K562 (cell line): ENCODE measurements at regions not wholly inside any gene's neighbourhood (a gene's known extent, or its start where the extent isn't known, plus 50 kb on each side); places are given as distances from the start of the nearest gene placed in this dataset.

ENCODE experiments used
- ATAC-seq: fragments of 200-7000 bp; cut with Tn5 transposase; 3 replicates; pipeline ENCODE4 v1.9.1; 2020; ENCODE audit warnings: moderate library complexity
- BruUV-seq: library from RNA; stranded (reverse); fragments of 400-500 nt; replicated peaks from 2 replicates; lab custom pipeline; 2021; lab: Mats Ljungman, UMichigan
- CTCF ChIA-PET: fragments of 300-600 bp; formaldehyde crosslinking; extraction: SDS; loops from one replicate; lab custom pipeline; 2021; ENCODE audit warnings: low intra/inter-chr PET ratio; lab: Yijun Ruan, JAX
- POLR2A ChIA-PET: fragments of 300-600, 350-650 bp; sonication (Branson Sonifier 250); formaldehyde crosslinking; extraction: SDS; loops from one replicate; lab custom pipeline; 2021; ENCODE audit warnings: antibody characterized with exemption, inconsistent platforms; lab: Yijun Ruan, JAX
- DNase-seq, 4 experiments: peaks; one replicate each; pipeline versions ENCODE4 v3.0.0 to v3.0.0-alpha.2; 2011 to 2018; ENCODE audit warnings: low spot score in 3 of 4, mixed read lengths in 3 of 4; ENCODE audit errors: extremely low read depth in 1 of 4
- FAIRE-seq: peaks from 2 replicates; lab custom pipeline; 2011; peaks lifted over from hg19 to GRCh38; lab: Jason Lieb, UNC
- H2AFZ ChIP-seq: 2 replicates; pipeline ENCODE4 v1.6.0; 2011; ENCODE audit warnings: low read depth, low read length, control low read depth, inconsistent platforms
- H3K27ac ChIP-seq: fragments of 200-600 bp; 3 replicates; pipeline ENCODE4 v1.8.0; 2011; ENCODE audit warnings: low read depth, mild to moderate bottlenecking, control low read depth, inconsistent platforms, low read length, moderate library complexity, mixed read lengths; ENCODE audit errors: extremely low read depth
- H3K27me3 ChIP-seq, 2 experiments: fragments of 300-600 bp in 1 of 2; 2 replicates in 1 of 2; 3 replicates in 1 of 2; pipeline versions ENCODE4 v1.6.0 to v1.8.0; 2011; ENCODE audit warnings: inconsistent platforms in 2 of 2, low read length in 2 of 2, mild to moderate bottlenecking in 1 of 2, mixed read lengths in 1 of 2, moderate library complexity in 1 of 2; ENCODE audit not compliant: control insufficient read depth in 2 of 2, insufficient read depth in 2 of 2
- H3K36me3 ChIP-seq: fragments of 300-600 bp; 3 replicates; pipeline ENCODE4 v1.8.0; 2011; ENCODE audit warnings: mild to moderate bottlenecking, low read length, inconsistent platforms; ENCODE audit not compliant: control insufficient read depth, insufficient read depth
- H3K4me1 ChIP-seq, 2 experiments: fragments of 200-600 bp in 1 of 2; replicated peaks in 1 of 2; 2 replicates in 1 of 2; 3 replicates in 1 of 2; pipeline versions ENCODE4 v1.5.1 to v1.8.0; 2011; ENCODE audit warnings: inconsistent platforms in 2 of 2, low read length in 2 of 2, mild to moderate bottlenecking in 1 of 2, mixed read lengths in 1 of 2, moderate library complexity in 1 of 2; ENCODE audit not compliant: control insufficient read depth in 2 of 2, insufficient read depth in 2 of 2
- H3K4me2 ChIP-seq: 2 replicates; pipeline ENCODE4 v1.6.1; 2011; ENCODE audit warnings: low read length, control low read depth, inconsistent platforms, mixed read lengths; ENCODE audit not compliant: insufficient read depth
- H3K4me3 ChIP-seq: fragments of 200-600 bp; sonication (generic), shearing (Covaris generic); 2 replicates; pipeline ENCODE4 v1.5.1; 2016; ENCODE audit warnings: control low read depth, inconsistent platforms
- H3K79me2 ChIP-seq: fragments of 200-600 bp; 3 replicates; pipeline ENCODE4 v1.8.0; 2011; ENCODE audit warnings: low read length, inconsistent platforms; ENCODE audit not compliant: control insufficient read depth, insufficient read depth
- H3K9ac ChIP-seq, 2 experiments: 2 replicates each; pipeline versions ENCODE4 v1.6.0 to v1.6.1; 2011; ENCODE audit warnings: low read depth in 2 of 2, low read length in 2 of 2, control low read depth in 1 of 2, inconsistent platforms in 1 of 2, mild to moderate bottlenecking in 1 of 2, mixed read lengths in 1 of 2; ENCODE audit not compliant: insufficient read depth in 1 of 2
- H3K9me1 ChIP-seq: one replicate; pipeline ENCODE4 v1.6.0; 2011; ENCODE audit warnings: inconsistent platforms, mild to moderate bottlenecking, low read length, moderate library complexity; ENCODE audit not compliant: control insufficient read depth, insufficient read depth
- H3K9me3 ChIP-seq: replicated peaks from 2 replicates; pipeline ENCODE4 v1.5.1; 2011; ENCODE audit warnings: low read depth, low read length, inconsistent platforms; ENCODE audit not compliant: control insufficient read depth, insufficient read depth
- H4K20me1 ChIP-seq: replicated peaks from 2 replicates; pipeline ENCODE4 v1.6.1; 2011; ENCODE audit warnings: low read length, inconsistent platforms, mixed read lengths; ENCODE audit not compliant: control insufficient read depth, insufficient read depth
- ARID1B ChIP-seq: fragments of 450-650 bp; IDR thresholded peaks from 2 replicates; pipeline ENCODE4 v1.6.1; 2016; ENCODE audit warnings: antibody characterized with exemption, mild to moderate bottlenecking, inconsistent platforms
- BHLHE40 ChIP-seq: IDR thresholded peaks from 2 replicates; pipeline ENCODE4 v1.6.1; 2011; ENCODE audit warnings: low read length, improper control_type of control experiment
- IRF9 ChIP-seq: fragments of 450-650 bp; IDR thresholded peaks from 2 replicates; pipeline ENCODE4 v1.6.1; 2016; ENCODE audit warnings: missing biosample characterization, missing genetic modification characterization
- NR0B1 ChIP-seq: fragments of 450-650 bp; IDR thresholded peaks from one replicate; pipeline ENCODE4 v1.6.1; 2018; ENCODE audit warnings: mild to moderate bottlenecking, moderate library complexity; ENCODE audit not compliant: partially characterized antibody
- OTX1 ChIP-seq: fragments of 450-650 bp; formaldehyde crosslinking; IDR thresholded peaks from 2 replicates; pipeline ENCODE4 v1.4.0; 2022; ENCODE audit warnings: mild to moderate bottlenecking
- ZHX1 ChIP-seq: fragments of 150-350 bp; conservative IDR thresholded peaks from 2 replicates; pipeline ENCODE4 v1.6.1; 2014; ENCODE audit warnings: low read length
- WGBS: fragments of 100-300 bp; shearing (Covaris generic); methylation state at CpG from one replicate; pipeline ENCODE4 v1.1.6; 2016; ENCODE audit warnings: low coverage, mixed read lengths; ENCODE audit not compliant: insufficient coverage; ENCODE audit errors: missing lambda C conversion rate; 5-methylcytosine and 5-hydroxymethylcytosine counted together
- in situ Hi-C: fragments of 300-500 bp; cut with MboI; formaldehyde crosslinking; loops from 4 replicates; pipeline ENCODE4 v1.15.0; 2018; ENCODE audit warnings: inconsistent platforms, mixed read lengths
- intact Hi-C: fragments of 100-400 bp; cut with micrococcal nuclease; formaldehyde crosslinking; loops from 2 replicates; pipeline ENCODE4 v1.14.2; 2022

GRCh38 chrX:88853925-88854324 lies 106.9 kb downstream of the CPXCR1 start:
- ChIA-PET CTCF (no interaction called here), POLR2A (no interaction called here)
- Histone ChIP-seq H3K4me2 (no peak overlapping the region), H3K36me3 (no peaks in the 10 kb centered on the region), H4K20me1 (no peaks in the 10 kb centered on the region), H2AFZ (no peak overlapping the region), H3K27me3 (no peaks in the 10 kb centered on the region), H3K9me1 (no peaks in the 10 kb centered on the region), H3K9ac (no peak overlapping the region), H3K9me3 (no peaks in the 10 kb centered on the region), H3K79me2 (no peaks in the 10 kb centered on the region), H3K4me3 (no peak overlapping the region), H3K27ac (no peak overlapping the region), H3K4me1 (no peaks in the 10 kb centered on the region)
- 0% methylated on average over 3 of the region's 3 CpGs for WGBS
- ATAC-seq (no peak), DNase-seq (no peak), FAIRE-seq (no peak)
- in situ Hi-C loops = no loop called here
- intact Hi-C loops = no loop called here
- TF ChIP-seq IRF9 (tag) = no peak
- TF ChIP-seq OTX1 (CRISPR knock-in tag) = no peak
- no peak for TF ChIP-seq ARID1B
- no peak for TF ChIP-seq BHLHE40
- no peak for TF ChIP-seq ZHX1
- no peak for TF ChIP-seq NR0B1
- BruUV-seq = no TSS peak
